BE2C (cell line): ENCODE measurements at regions not wholly inside any gene's neighbourhood (a gene's known extent, or its start where the extent isn't known, plus 50 kb on each side); places are given as distances from the start of the nearest gene placed in this dataset.

Source experiments
- DNase-seq: peaks from one replicate; pipeline ENCODE4 v3.0.0-alpha.2; 2020
- H3K27me3 ChIP-seq: fragments of 250-450 bp; sonication (Bioruptor Pico); 2 replicates; pipeline ENCODE4 v1.5.1; 2020; ENCODE audit warnings: mild to moderate bottlenecking
- H3K36me3 ChIP-seq: fragments of 250-450 bp; sonication (Bioruptor Pico); 2 replicates; pipeline ENCODE4 v1.5.1; 2020; ENCODE audit warnings: mild to moderate bottlenecking
- H3K4me1 ChIP-seq: fragments of 250-450 bp; sonication (Bioruptor Pico); 2 replicates; pipeline ENCODE4 v1.5.1; 2020
- H3K4me3 ChIP-seq: 2 replicates; pipeline ENCODE4 v1.5.1; 2011; ENCODE audit warnings: low read depth, low read length
- H3K9me3 ChIP-seq: fragments of 250-450 bp; sonication (Bioruptor Pico); 2 replicates; pipeline ENCODE4 v1.5.1; 2020
- TF ChIP-seq, protein P1 (sequence below): IDR thresholded peaks from 2 replicates; pipeline ENCODE4 v1.5.1; 2012; ENCODE audit warnings: mild to moderate bottlenecking, low read depth, low read length

DNA sequence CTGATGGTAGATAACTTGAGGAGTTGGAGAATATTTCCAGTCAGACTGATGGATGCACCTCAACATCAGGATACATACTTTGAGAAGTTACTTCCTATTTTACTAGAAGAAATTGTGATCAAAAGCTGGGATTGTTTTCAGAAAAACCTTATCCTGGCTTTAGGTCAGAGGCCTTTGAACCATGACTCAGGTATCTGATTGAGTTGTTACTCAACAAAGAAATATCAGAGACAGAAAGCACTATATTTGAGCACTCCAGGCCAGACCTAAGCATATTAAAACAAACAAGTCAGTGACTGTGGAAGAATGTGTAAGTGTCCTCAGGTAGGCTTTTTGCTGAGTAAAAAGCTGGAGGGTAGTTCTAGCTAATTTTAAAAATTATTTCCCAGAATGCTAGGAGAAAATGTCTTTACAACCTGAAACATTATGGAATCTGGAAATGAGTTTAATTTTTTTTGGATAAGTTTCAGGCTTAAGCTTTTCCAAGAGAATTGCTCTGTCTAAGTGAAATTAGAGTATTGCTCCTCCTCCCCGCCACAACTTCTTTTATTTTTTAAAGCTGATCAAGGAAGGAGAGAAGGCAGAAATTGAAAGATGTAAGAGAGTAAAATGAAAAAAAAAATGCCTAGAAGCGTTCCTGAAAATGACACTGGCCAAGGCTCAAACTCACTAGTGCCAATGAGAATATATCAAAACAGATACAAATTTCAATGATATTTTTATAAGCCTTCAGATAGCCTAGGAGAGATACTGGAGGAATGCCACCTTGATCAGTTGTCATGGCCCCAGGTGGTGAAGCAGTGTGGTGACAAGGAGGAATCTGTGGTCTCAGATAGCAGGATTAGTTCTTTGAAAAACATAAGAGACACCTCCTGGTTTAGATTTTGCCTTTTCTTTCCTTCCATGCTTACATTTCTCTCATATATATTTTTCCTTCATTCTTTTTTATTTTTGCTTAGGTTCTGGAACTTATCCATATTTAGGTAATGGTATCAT, 790.3 kb downstream of the TMTC2 start:
- Histone ChIP-seq H3K4me1 (no peaks in the 10 kb centered on the region), H3K27me3 (no peaks in the 10 kb centered on the region), H3K4me3 (no peak overlapping the region), H3K36me3 (no peaks in the 10 kb centered on the region), H3K9me3 (no peaks in the 10 kb centered on the region)
- TF ChIP-seq, protein P1, sequence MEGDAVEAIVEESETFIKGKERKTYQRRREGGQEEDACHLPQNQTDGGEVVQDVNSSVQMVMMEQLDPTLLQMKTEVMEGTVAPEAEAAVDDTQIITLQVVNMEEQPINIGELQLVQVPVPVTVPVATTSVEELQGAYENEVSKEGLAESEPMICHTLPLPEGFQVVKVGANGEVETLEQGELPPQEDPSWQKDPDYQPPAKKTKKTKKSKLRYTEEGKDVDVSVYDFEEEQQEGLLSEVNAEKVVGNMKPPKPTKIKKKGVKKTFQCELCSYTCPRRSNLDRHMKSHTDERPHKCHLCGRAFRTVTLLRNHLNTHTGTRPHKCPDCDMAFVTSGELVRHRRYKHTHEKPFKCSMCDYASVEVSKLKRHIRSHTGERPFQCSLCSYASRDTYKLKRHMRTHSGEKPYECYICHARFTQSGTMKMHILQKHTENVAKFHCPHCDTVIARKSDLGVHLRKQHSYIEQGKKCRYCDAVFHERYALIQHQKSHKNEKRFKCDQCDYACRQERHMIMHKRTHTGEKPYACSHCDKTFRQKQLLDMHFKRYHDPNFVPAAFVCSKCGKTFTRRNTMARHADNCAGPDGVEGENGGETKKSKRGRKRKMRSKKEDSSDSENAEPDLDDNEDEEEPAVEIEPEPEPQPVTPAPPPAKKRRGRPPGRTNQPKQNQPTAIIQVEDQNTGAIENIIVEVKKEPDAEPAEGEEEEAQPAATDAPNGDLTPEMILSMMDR, result no peak
- DNase-seq, result no peak

DNA sequence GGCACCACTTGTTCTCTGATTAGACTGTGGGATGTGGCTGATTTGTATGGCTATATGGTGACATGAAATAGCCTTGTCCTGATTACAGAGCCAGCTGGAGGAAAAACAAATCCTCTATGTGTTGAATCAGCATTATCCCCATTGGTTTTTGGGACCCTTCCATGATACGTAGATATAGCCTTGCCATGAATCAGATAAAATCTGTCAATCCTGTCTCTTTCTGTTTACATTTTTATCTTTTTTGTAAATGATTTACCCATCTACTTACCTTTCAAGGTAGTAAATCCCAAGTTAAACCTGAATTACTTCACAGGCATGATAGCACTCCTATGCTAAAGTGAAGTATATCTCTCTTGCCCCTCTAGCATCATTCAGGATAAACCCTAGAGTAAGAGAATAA, 789.3 kb downstream of the TMTC2 start:
- Histone ChIP-seq H3K36me3 (no peaks in the 10 kb centered on the region), H3K27me3 (no peaks in the 10 kb centered on the region), H3K9me3 (no peaks in the 10 kb centered on the region), H3K4me1 (no peaks in the 10 kb centered on the region), H3K4me3 (no peak overlapping the region)
- no peak for DNase-seq
- TF ChIP-seq, protein P1, result no peak

DNA sequence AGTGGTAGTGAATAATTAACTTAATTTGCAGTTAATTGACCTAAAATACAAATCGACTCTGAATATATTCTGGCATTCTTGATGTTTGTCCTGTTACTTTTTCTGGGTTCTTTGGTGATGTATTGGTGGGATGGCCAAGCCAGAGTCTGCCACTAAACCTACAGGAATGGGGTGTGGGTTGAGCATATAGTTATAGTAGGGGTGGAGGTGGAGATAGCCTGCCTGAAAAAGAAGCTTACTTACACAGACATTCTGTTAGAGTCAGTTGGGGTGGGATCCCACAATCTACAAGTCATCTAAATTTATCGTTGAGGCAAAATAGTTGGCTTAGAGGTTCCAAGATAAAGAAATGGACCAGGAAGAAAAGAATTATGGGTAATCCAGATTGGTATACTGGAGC, 787.7 kb downstream of the TMTC2 start:
- Histone ChIP-seq H3K36me3 (no peaks in the 10 kb centered on the region), H3K27me3 (no peaks in the 10 kb centered on the region), H3K4me1 (no peaks in the 10 kb centered on the region), H3K9me3 (no peaks in the 10 kb centered on the region), H3K4me3 (no peak overlapping the region)
- no peak for DNase-seq
- TF ChIP-seq, protein P1, result no peak

DNA sequence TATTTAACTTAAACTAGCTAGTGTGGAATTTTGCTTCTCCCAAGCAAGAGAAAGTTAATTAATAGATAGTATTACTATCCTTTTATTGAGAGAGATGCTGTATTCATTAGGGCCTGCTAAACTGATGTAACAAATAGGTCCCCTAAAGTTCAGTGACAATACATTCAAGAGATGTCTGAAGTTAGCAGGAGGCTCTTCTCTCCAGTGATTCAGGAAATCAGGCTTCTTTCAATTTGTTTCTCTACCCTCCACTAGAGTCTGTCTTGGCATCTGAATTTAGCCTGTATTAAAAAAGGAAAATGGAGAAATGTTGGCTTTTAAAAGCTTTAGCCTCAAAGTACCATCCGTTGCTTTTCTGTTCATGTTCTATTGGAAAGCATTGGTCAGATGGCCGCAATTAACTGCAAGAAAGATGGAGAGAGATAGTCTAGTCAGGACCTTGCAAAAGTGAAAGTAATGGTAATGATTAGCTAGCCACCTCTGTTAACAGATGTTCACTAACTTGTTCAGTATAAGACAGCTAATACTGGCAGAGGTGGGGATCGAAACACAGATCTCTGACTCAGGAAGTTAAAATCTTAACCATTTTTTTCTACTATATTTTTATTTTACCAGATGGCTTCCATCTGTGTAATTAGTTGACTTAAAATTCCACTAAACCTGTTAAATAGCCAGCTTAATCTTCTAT, 786.8 kb downstream of the TMTC2 start:
- TF ChIP-seq, protein P1, result no peak
- Histone ChIP-seq H3K27me3 (no peaks in the 10 kb centered on the region), H3K36me3 (no peaks in the 10 kb centered on the region), H3K9me3 (no peaks in the 10 kb centered on the region), H3K4me3 (no peak overlapping the region), H3K4me1 (no peaks in the 10 kb centered on the region)
- no peak for DNase-seq

DNA sequence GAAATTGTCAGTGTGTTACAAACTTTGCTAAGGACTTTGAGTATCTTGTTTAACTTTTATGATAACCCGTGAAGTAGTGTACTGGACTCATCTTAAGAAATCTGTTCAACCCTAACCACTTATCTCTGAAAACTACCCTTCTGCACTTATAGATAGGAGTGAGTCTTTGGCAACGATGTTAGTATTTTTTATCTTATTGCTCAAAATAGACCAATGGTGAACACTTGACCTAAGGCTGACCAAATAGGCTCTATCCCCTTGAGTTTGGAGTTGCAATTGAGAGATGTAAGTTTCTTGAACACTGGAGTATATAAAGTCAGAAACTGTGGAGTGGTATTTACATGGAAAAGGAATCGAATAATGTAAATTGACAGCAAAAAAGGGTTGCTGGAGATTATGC, 786.1 kb downstream of the TMTC2 start:
- Histone ChIP-seq H3K4me3 (no peak overlapping the region), H3K9me3 (no peaks in the 10 kb centered on the region), H3K36me3 (no peaks in the 10 kb centered on the region), H3K4me1 (no peaks in the 10 kb centered on the region), H3K27me3 (no peaks in the 10 kb centered on the region)
- no peak for DNase-seq
- TF ChIP-seq, protein P1, result no peak

DNA sequence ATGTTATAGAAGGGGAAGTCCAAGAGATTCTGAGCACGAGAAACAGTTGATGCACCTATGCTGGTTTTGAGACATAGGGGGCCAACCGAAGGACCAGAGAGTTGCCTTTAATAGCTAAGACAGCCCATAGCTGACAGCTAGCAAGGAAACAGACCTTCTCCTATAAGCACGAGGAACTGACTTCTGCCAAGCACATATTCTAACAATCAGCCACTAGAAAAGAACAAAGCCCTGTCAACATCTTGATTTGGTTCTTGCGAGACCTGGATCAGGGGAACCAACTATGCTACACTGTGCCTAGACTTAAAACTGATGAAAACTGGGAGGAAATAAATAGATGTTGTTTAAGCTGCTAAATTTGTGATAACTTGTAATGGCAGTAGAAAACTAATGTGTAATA, 785.6 kb downstream of the TMTC2 start:
- Histone ChIP-seq H3K27me3 (no peaks in the 10 kb centered on the region), H3K36me3 (no peaks in the 10 kb centered on the region), H3K4me1 (no peaks in the 10 kb centered on the region), H3K4me3 (no peak overlapping the region), H3K9me3 (no peaks in the 10 kb centered on the region)
- TF ChIP-seq, protein P1, result no peak
- no peak for DNase-seq
